GM18511 (cell line): ENCODE measurements at regions not wholly inside any gene's neighbourhood (a gene's known extent, or its start where the extent isn't known, plus 50 kb on each side); places are given as distances from the start of the nearest gene placed in this dataset.

Experiments used
- ATAC-seq: cut with Tn5 transposase; IDR thresholded peaks from one replicate; pipeline ENCODE4 v1.9.1; 2021; ENCODE audit warnings: mild to moderate bottlenecking, moderate library complexity; ENCODE audit not compliant: unreplicated experiment

GRCh38 chr5:73231246-73231778 is 58.3 kb downstream of the TMEM174 start:
- no peak for ATAC-seq

- no peak for ATAC-seq
These were observed 57.6 kb downstream of the TMEM174 start for GRCh38 chr5:73230264-73231245.

- no peak for ATAC-seq
These were observed 56.3 kb downstream of the TMEM174 start for GRCh38 chr5:73229271-73229670.

GRCh38 chr5:73228052-73228451 is 55.1 kb downstream of the TMEM174 start:
- ATAC-seq, result no peak
